Stomach (tissue), 4 donors: ENCODE measurements at regions not wholly inside any gene's neighbourhood (a gene's known extent, or its start where the extent isn't known, plus 50 kb on each side); places are given as distances from the start of the nearest gene placed in this dataset.

Source experiments
- POLR2A ChIP-seq, 4 donors: fragments of 450-650 bp; IDR thresholded peaks; one replicate each; pipeline ENCODE4 v1.6.1; 2016; ENCODE audit warnings: antibody characterized with exemption in 4 of 4, control low read depth in 2 of 4, mild to moderate bottlenecking in 1 of 4, moderate library complexity in 1 of 4
- POLR2AphosphoS5 ChIP-seq, 3 donors: sonication (generic); formaldehyde crosslinking; IDR thresholded peaks; one replicate each; pipeline ENCODE4 v1.6.1; 2016; ENCODE audit warnings: antibody characterized with exemption in 3 of 3
- TF ChIP-seq, protein P1 (sequence below), 7 experiments: fragments of 450-650 bp in 4 of 7; fragments of 200-600 bp in 3 of 7; sonication (generic) in 3 of 7; IDR thresholded peaks; one replicate each; pipeline ENCODE4 v1.5.1; 2016 to 2019; ENCODE audit warnings: antibody characterized with exemption in 7 of 7, control low read depth in 2 of 7, mild to moderate bottlenecking in 1 of 7

GRCh38 chr1:60865166-60865565, 217.2 kb upstream of the NFIA start:
- no peak for TF ChIP-seq POLR2A (IDR thresholded peaks at IDR 0.05)
- TF ChIP-seq, protein P1, sequence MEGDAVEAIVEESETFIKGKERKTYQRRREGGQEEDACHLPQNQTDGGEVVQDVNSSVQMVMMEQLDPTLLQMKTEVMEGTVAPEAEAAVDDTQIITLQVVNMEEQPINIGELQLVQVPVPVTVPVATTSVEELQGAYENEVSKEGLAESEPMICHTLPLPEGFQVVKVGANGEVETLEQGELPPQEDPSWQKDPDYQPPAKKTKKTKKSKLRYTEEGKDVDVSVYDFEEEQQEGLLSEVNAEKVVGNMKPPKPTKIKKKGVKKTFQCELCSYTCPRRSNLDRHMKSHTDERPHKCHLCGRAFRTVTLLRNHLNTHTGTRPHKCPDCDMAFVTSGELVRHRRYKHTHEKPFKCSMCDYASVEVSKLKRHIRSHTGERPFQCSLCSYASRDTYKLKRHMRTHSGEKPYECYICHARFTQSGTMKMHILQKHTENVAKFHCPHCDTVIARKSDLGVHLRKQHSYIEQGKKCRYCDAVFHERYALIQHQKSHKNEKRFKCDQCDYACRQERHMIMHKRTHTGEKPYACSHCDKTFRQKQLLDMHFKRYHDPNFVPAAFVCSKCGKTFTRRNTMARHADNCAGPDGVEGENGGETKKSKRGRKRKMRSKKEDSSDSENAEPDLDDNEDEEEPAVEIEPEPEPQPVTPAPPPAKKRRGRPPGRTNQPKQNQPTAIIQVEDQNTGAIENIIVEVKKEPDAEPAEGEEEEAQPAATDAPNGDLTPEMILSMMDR (IDR thresholded peaks at IDR 0.05), result no peak
- TF ChIP-seq POLR2AphosphoS5 (IDR thresholded peaks at IDR 0.05), result no peak
